Esophagus (tissue), 2 donors: ENCODE measurements at regions not wholly inside any gene's neighbourhood (a gene's known extent, or its start where the extent isn't known, plus 50 kb on each side); places are given as distances from the start of the nearest gene placed in this dataset.

ENCODE experiments used
- H3K27ac ChIP-seq, 2 donors: one replicate each; pipeline ENCODE4 v1.5.1; 2013; ENCODE audit warnings: low read depth in 2 of 2, mild to moderate bottlenecking in 2 of 2, inconsistent platforms in 1 of 2, low read length in 1 of 2, moderate library complexity in 1 of 2
- H3K27me3 ChIP-seq, 2 donors: one replicate each; pipeline ENCODE4 v1.6.1; 2013; ENCODE audit warnings: low read length in 2 of 2, control low read depth in 1 of 2, mild to moderate bottlenecking in 1 of 2; ENCODE audit not compliant: insufficient read depth in 2 of 2, control insufficient read depth in 1 of 2
- H3K36me3 ChIP-seq, 2 donors: one replicate each; pipeline ENCODE4 v1.6.1; 2013; ENCODE audit warnings: low read length in 1 of 2; ENCODE audit not compliant: control insufficient read depth in 2 of 2, insufficient read depth in 2 of 2
- H3K4me1 ChIP-seq, 2 donors: one replicate each; pipeline ENCODE4 v1.6.1; 2013; ENCODE audit warnings: low read length in 1 of 2; ENCODE audit not compliant: control insufficient read depth in 2 of 2, insufficient read depth in 2 of 2
- H3K4me3 ChIP-seq, 2 donors: one replicate each; pipeline ENCODE4 v1.5.1; 2013; ENCODE audit warnings: low read length in 2 of 2, mild to moderate bottlenecking in 2 of 2, low read depth in 1 of 2, moderate library complexity in 1 of 2
- H3K9me3 ChIP-seq, 2 donors: one replicate each; pipeline ENCODE4 v1.6.1; 2013; ENCODE audit warnings: mild to moderate bottlenecking in 2 of 2, low read depth in 1 of 2, low read length in 1 of 2, moderate library complexity in 1 of 2; ENCODE audit not compliant: control insufficient read depth in 2 of 2, insufficient read depth in 1 of 2
- WGBS, 2 donors: extraction: QIAGEN DNeasy Blood & Tissue Kit; methylation state at CpG; one replicate each; pipeline ENCODE4 v1.1.7; 2013; 5-methylcytosine and 5-hydroxymethylcytosine counted together
- donor health status: healthy with polysubstance abuse.
- donor health status: Bipolar disorder and iron deficiency.

- no peaks in the 10 kb centered on the region for H3K27me3 ChIP-seq
- no peak overlapping the region for H3K27ac ChIP-seq
- no peaks in the 10 kb centered on the region for H3K36me3 ChIP-seq
- no peaks in the 10 kb centered on the region for H3K9me3 ChIP-seq
- H3K4me3 ChIP-seq, result no peak overlapping the region
- H3K4me1 ChIP-seq, result no peaks in the 10 kb centered on the region
- 58 to 64% methylated on average over 4 of the region's 4 CpGs for WGBS, 2 donors
Measured at GRCh38 chr18:56516789-56517188, 121.6 kb downstream of the TXNL1 start.

DNA sequence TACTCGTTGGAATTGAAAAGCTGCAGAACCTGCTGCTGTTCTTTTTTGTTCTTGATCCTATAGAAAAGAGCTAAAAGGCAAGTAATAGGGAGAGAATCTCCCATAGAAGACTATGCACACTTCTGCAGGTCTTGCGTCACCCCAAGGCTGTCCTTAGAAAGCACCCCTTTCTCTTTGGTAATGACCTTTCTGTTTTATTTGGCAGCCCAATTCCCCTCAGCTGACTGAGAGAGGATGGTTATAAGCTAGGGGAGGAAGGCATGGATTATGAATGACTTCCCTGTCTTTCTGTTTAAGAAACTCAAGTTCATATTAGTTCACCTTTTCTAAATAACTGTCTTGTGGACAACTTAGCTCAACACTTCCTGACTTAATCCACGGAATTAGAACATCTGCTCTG, 122.9 kb downstream of the TXNL1 start:
- Histone ChIP-seq H3K4me3 (no peak overlapping the region), H3K9me3 (no peaks in the 10 kb centered on the region), H3K27ac (no peak overlapping the region), H3K36me3 (no peaks in the 10 kb centered on the region), H3K27me3 (no peaks in the 10 kb centered on the region), H3K4me1 (no peaks in the 10 kb centered on the region)
- 72 to 73% methylated on average over 3 of the region's 3 CpGs for WGBS, 2 donors

DNA sequence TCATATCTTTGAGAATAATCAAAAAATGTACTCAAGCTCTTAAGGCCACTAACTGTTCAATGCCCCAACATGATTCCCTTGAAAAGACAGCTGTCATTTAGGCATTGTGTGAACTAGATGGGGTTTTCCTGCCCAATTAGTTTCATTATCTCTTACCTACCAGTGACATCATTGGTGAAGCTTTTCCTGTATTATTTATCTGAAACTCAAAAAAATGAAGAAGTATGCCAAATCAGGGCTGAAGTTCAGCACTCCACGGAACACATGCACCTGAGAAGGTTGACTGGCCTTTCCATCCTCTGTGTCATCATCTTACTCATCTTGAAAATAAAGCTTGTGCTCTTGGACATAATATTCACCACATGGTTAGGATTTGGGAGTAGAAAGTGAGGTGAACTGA, 126.4 kb downstream of the TXNL1 start:
- 74 to 76% methylated on average over 1 of the region's 1 CpG for WGBS, 2 donors
- no peaks in the 10 kb centered on the region for H3K36me3 ChIP-seq
- no peak overlapping the region for H3K27ac ChIP-seq
- H3K9me3 ChIP-seq, result no peaks in the 10 kb centered on the region
- H3K27me3 ChIP-seq, result no peaks in the 10 kb centered on the region
- no peak overlapping the region for H3K4me3 ChIP-seq
- no peaks in the 10 kb centered on the region for H3K4me1 ChIP-seq

DNA sequence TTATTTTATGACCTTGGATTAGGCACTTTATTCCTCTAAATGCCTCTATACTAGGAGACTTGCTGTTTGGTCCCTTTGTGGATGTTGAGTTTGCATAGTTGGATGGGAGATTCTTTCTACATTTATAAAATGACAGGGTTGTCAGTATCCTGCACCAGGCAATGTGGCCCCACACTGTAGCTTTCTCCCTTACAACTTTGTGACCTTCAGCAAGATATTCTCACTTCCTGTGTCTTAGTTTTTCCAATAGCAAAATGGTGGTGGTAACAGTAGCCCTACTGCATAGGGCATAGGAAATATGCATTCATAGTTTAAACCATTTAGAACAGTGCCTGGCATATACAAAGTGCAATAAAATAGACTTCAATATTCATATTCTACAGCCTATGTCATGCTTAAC, 128.3 kb downstream of the TXNL1 start:
- Histone ChIP-seq H3K4me1 (no peaks in the 10 kb centered on the region), H3K4me3 (no peak overlapping the region), H3K9me3 (no peaks in the 10 kb centered on the region), H3K27me3 (no peaks in the 10 kb centered on the region), H3K36me3 (no peaks in the 10 kb centered on the region), H3K27ac (no peak overlapping the region)

DNA sequence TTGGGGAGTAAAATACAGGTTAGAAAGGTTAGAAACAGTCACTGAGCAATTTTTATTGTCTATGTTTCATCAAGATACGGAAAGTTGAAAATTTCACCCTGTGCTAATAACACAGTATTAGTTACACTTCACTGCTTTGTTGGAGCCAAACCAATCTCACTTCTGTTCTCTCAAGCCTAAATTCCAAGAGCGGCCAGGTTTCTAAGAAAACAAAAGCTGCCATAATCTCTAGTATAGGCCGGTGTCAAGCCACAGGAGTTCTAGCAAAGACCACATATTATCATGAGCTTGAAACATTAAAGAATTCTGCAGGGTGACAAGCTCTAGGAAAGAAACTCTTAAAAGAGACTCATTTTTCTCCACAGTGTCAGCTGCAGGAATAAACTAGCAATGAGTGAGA, 128.7 kb downstream of the TXNL1 start:
- 63 to 74% methylated on average over 3 of the region's 3 CpGs for WGBS, 2 donors
- Histone ChIP-seq H3K4me3 (no peak overlapping the region), H3K36me3 (no peaks in the 10 kb centered on the region), H3K27me3 (no peaks in the 10 kb centered on the region), H3K4me1 (no peaks in the 10 kb centered on the region), H3K9me3 (no peaks in the 10 kb centered on the region), H3K27ac (no peak overlapping the region)

GRCh38 chr18:56508370-56509036, 129.9 kb downstream of the TXNL1 start:
- no peaks in the 10 kb centered on the region for H3K36me3 ChIP-seq
- no peaks in the 10 kb centered on the region for H3K4me1 ChIP-seq
- WGBS, 2 donors, result 63 to 71% methylated on average over 4 of the region's 4 CpGs
- H3K27me3 ChIP-seq, result no peaks in the 10 kb centered on the region
- H3K4me3 ChIP-seq, result no peak overlapping the region
- no peaks in the 10 kb centered on the region for H3K9me3 ChIP-seq
- no peak overlapping the region for H3K27ac ChIP-seq

- Histone ChIP-seq H3K9me3 (no peaks in the 10 kb centered on the region), H3K4me3 (no peak overlapping the region), H3K27ac (no peak overlapping the region), H3K27me3 (no peaks in the 10 kb centered on the region), H3K4me1 (no peaks in the 10 kb centered on the region), H3K36me3 (no peaks in the 10 kb centered on the region)
Measured at GRCh38 chr18:56505971-56506370, 132.4 kb downstream of the TXNL1 start.

GRCh38 chr18:56505293-56505692, 133.1 kb downstream of the TXNL1 start:
- Histone ChIP-seq H3K27ac (no peak overlapping the region), H3K27me3 (no peaks in the 10 kb centered on the region), H3K4me1 (no peaks in the 10 kb centered on the region), H3K36me3 (no peaks in the 10 kb centered on the region), H3K4me3 (no peak overlapping the region), H3K9me3 (no peaks in the 10 kb centered on the region)
- 92 to 94% methylated on average over 3 of the region's 3 CpGs for WGBS, 2 donors

GRCh38 chr18:56501896-56502295, 136.5 kb downstream of the TXNL1 start:
- H3K4me3 ChIP-seq, result no peak overlapping the region
- no peaks in the 10 kb centered on the region for H3K27me3 ChIP-seq
- no peak overlapping the region for H3K27ac ChIP-seq
- no peaks in the 10 kb centered on the region for H3K9me3 ChIP-seq
- H3K36me3 ChIP-seq, result no peaks in the 10 kb centered on the region
- 51 to 55% methylated on average over 3 of the region's 3 CpGs for WGBS, 2 donors
- no peaks in the 10 kb centered on the region for H3K4me1 ChIP-seq

- H3K9me3 ChIP-seq, result peaks cover 2% of the 10 kb centered on the region in 2 donors
- H3K27me3 ChIP-seq, result no peaks in the 10 kb centered on the region
- whole genome bisulfite sequencing, 2 donors, result 97 to 98% methylated on average over 3 of the region's 3 CpGs
- H3K4me1 ChIP-seq, result no peaks in the 10 kb centered on the region
- no peaks in the 10 kb centered on the region for H3K36me3 ChIP-seq
- no peak overlapping the region for H3K27ac ChIP-seq
- H3K4me3 ChIP-seq, result no peak overlapping the region
Measured at GRCh38 chr18:56495884-56496283, 142.5 kb downstream of the TXNL1 start.
